OCI-LY7 (cell line): ENCODE measurements at regions not wholly inside any gene's neighbourhood (a gene's known extent, or its start where the extent isn't known, plus 50 kb on each side); places are given as distances from the start of the nearest gene placed in this dataset.

Experiments
- BruUV-seq: library from RNA; stranded (reverse); fragments of 400-500 nt; replicated peaks from 2 replicates; lab custom pipeline; 2021; lab: Mats Ljungman, UMichigan
- CTCF ChIA-PET: fragments of 300-600 bp; sonication (Branson Sonifier 250); formaldehyde crosslinking; loops from one replicate; lab custom pipeline; 2022; ENCODE audit warnings: antibody characterized with exemption; ENCODE audit not compliant: unreplicated experiment; lab: Charles Lee
- POLR2A ChIA-PET: fragments of 300-600 bp; sonication (Branson Sonifier 250); formaldehyde crosslinking; loops from one replicate; lab custom pipeline; 2022; ENCODE audit warnings: antibody characterized with exemption; lab: Charles Lee
- DNase-seq: peaks from one replicate; pipeline ENCODE4 v3.0.0-alpha.2; 2015; ENCODE audit warnings: low spot score
- H2AFZ ChIP-seq: fragments of 200-600 bp; sonication (generic), shearing (Covaris generic); 2 replicates; pipeline ENCODE4 v1.6.1; 2014; ENCODE audit warnings: mild to moderate bottlenecking, antibody characterized with exemption, low read length, moderate library complexity
- H3K27ac ChIP-seq: fragments of 200-600 bp; sonication (generic); 2 replicates; pipeline ENCODE4 v1.5.1; 2014; ENCODE audit warnings: mixed run types, low read depth, mild to moderate bottlenecking, moderate library complexity, low read length, inconsistent platforms; ENCODE audit not compliant: poor library complexity, severe bottlenecking
- H3K36me3 ChIP-seq: fragments of 200-600 bp; sonication (generic); 2 replicates; pipeline ENCODE4 v1.6.1; 2014; ENCODE audit warnings: mild to moderate bottlenecking, antibody characterized with exemption, low read length, moderate library complexity, mixed read lengths; ENCODE audit not compliant: insufficient read depth
- H3K4me1 ChIP-seq: fragments of 200-600 bp; sonication (generic); 2 replicates; pipeline ENCODE4 v1.5.1; 2014; ENCODE audit warnings: mild to moderate bottlenecking, low read length; ENCODE audit not compliant: insufficient read depth, poor library complexity, severe bottlenecking
- H3K4me2 ChIP-seq: fragments of 200-600 bp; sonication (generic); 2 replicates; pipeline ENCODE4 v1.6.1; 2014; ENCODE audit warnings: mild to moderate bottlenecking, low read length
- H3K4me3 ChIP-seq: fragments of 200-600 bp; sonication (generic); 2 replicates; pipeline ENCODE4 v1.5.1; 2014; ENCODE audit warnings: mild to moderate bottlenecking, low read depth, low read length; ENCODE audit not compliant: poor library complexity, severe bottlenecking
- H3K79me2 ChIP-seq: fragments of 200-600 bp; sonication (generic); 2 replicates; pipeline ENCODE4 v1.6.1; 2016; ENCODE audit warnings: low read depth, mild to moderate bottlenecking, low read length, moderate library complexity, mixed read lengths; ENCODE audit not compliant: insufficient read depth
- H3K9me2 ChIP-seq: fragments of 200-600 bp; sonication (generic); 2 replicates; pipeline ENCODE4 v1.6.1; 2016; ENCODE audit warnings: mild to moderate bottlenecking, low read length, mixed read lengths; ENCODE audit not compliant: insufficient read depth
- H3K9me3 ChIP-seq: fragments of 200-600 bp; sonication (generic); 2 replicates; pipeline ENCODE4 v1.6.1; 2014; ENCODE audit warnings: mild to moderate bottlenecking, mixed run types, low read length, mixed read lengths
- H4K20me1 ChIP-seq: fragments of 200-600 bp; sonication (generic); 2 replicates; pipeline ENCODE4 v1.6.1; 2014; ENCODE audit warnings: mild to moderate bottlenecking, antibody characterized with exemption, low read length, moderate library complexity, mixed read lengths; ENCODE audit not compliant: insufficient read depth
- CTCF ChIP-seq: fragments of 200-600 bp; sonication (generic); conservative IDR thresholded peaks from 2 replicates; pipeline ENCODE4 v1.5.1; 2014; ENCODE audit warnings: mild to moderate bottlenecking, antibody characterized with exemption, low read length, moderate library complexity, mixed read lengths
- EZH2phosphoT487 ChIP-seq: fragments of 200-600 bp; sonication (generic); IDR thresholded peaks from 2 replicates; pipeline ENCODE4 v1.6.1; 2018; ENCODE audit warnings: low read depth, borderline replicate concordance, mild to moderate bottlenecking, mixed run types, antibody characterized with exemption, low read length, moderate library complexity, mixed read lengths
- intact Hi-C: fragments of 100-400 bp; cut with micrococcal nuclease; formaldehyde crosslinking; loops from one replicate; pipeline ENCODE4 v1.10.0; 2022; ENCODE audit not compliant: unreplicated experiment

GRCh38 chr6:6469074-6469473 lies 119.4 kb upstream of the LY86 start:
- no peak overlapping the region for H2AFZ ChIP-seq
- no peak overlapping the region for H3K4me3 ChIP-seq
- no peaks in the 10 kb centered on the region for H3K79me2 ChIP-seq
- intact Hi-C loops: loop anchor here (5.0 kb wide), 1 partner anchor 57 kb away; no protein-coding TSS in a partner anchor
- H3K4me1 ChIP-seq: peaks cover 25% of the 10 kb centered on the region
- H3K27ac ChIP-seq: no peak overlapping the region
- no peaks in the 10 kb centered on the region for H4K20me1 ChIP-seq
- no peak for DNase-seq
- no TSS peak for BruUV-seq
- no peaks in the 10 kb centered on the region for H3K9me3 ChIP-seq
- CTCF ChIA-PET: no interaction called here
- H3K4me2 ChIP-seq: no peak overlapping the region
- TF ChIP-seq EZH2phosphoT487 (no peak), CTCF (no peak)
- POLR2A ChIA-PET: interaction anchor here (1.2 kb wide), 1 partner anchor 10 kb away, joined by 3 read pairs; no protein-coding TSS in a partner anchor
- no peaks in the 10 kb centered on the region for H3K9me2 ChIP-seq
- H3K36me3 ChIP-seq: no peaks in the 10 kb centered on the region

DNA sequence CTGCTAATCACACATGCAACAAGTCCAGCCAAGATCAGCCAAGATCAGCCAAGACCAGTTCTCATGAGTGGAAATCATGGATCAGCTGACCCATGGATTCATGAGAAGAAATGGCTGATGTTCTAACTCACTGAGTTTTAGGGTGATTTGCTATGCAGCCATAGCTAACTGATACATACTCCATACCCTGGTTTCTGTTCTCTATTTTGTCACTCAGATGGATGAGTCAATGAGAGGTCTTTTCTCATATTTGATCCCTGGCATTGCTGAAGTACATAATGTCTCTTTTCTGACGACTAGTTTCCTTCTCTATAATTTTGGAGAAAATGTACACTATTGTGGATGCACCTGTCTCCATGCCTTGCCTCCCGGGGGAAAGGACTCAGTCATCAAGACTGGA lies 118.4 kb upstream of the LY86 start:
- Histone ChIP-seq H3K36me3 (no peaks in the 10 kb centered on the region), H3K4me3 (no peak overlapping the region), H2AFZ (no peak overlapping the region), H3K79me2 (no peaks in the 10 kb centered on the region), H3K27ac (no peak overlapping the region), H3K9me2 (no peaks in the 10 kb centered on the region), H4K20me1 (no peaks in the 10 kb centered on the region), H3K4me2 (no peak overlapping the region), H3K4me1 (peaks cover 31% of the 10 kb centered on the region), H3K9me3 (no peaks in the 10 kb centered on the region)
- BruUV-seq: no TSS peak
- intact Hi-C loops: no loop called here
- CTCF ChIA-PET: no interaction called here
- TF ChIP-seq CTCF (no peak), EZH2phosphoT487 (no peak)
- no peak for DNase-seq
- POLR2A ChIA-PET: interaction anchor here (0.5 kb wide), 2 partner anchors 50 to 1332 kb away, joined by 3 to 4 read pairs; no protein-coding TSS in a partner anchor

DNA sequence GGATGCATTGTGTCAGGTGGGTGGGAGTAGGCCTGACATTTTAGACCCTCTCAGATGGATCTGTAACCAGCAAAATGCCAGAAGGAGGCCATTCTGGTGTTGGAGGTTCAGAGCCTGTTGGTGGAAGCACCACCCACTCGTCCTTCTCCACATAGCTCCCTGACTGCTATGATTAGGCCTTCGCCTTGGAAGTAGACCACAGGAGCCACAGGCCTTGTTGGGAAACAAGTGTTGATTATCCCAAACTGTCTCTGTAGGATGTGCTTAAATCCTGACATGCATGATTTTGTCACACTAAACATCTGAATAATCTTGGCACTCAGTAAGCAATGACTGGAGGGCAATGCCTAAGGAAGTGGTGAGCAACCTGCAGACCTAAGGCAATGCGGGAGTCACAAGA lies 117.2 kb upstream of the LY86 start:
- Histone ChIP-seq H4K20me1 (no peaks in the 10 kb centered on the region), H3K9me3 (no peaks in the 10 kb centered on the region), H3K79me2 (no peaks in the 10 kb centered on the region), H3K4me2 (no peak overlapping the region), H3K27ac (no peak overlapping the region), H3K4me1 (peaks cover 42% of the 10 kb centered on the region), H3K9me2 (no peaks in the 10 kb centered on the region), H3K4me3 (no peak overlapping the region), H3K36me3 (no peaks in the 10 kb centered on the region), H2AFZ (no peak overlapping the region)
- no peak for TF ChIP-seq CTCF
- TF ChIP-seq EZH2phosphoT487: no peak
- intact Hi-C loops: no loop called here
- ChIA-PET POLR2A (interaction anchor here (0.5 kb wide), 1 partner anchor 132 kb away, joined by 3 read pairs; no protein-coding TSS in a partner anchor), CTCF (no interaction called here)
- DNase-seq: no peak
- no TSS peak for BruUV-seq
